ENCODE measurements at regions not wholly inside any gene's neighbourhood (a gene's known extent, or its start where the extent isn't known, plus 50 kb on each side); places are given as distances from the start of the nearest gene placed in this dataset.

DNA sequence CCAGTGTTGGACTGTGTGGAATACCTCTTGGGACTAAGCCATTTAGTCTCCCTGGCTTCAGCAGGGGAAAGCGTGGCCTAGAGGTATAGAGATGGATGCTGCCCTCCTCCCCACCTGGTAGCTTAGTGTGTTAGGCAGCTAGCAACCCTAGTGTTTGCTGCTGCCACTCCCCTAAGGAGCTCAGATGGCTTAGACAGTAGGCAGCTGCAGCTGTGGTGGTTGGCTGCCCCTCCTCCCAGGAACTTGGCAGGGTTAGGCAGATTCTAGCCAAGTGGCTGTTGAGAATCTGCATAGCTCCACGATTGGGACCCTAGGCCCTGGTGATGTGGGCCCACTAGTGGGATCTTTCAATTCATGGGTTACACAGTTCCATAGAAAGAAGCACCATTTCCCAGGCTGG lies 550.4 kb upstream of the CHAC2 start:
- no peak for DNase-seq
- H3K4me3 ChIP-seq, result no peak overlapping the region
- ATAC-seq, result no peak
- peaks cover 0 to 23% of the 10 kb centered on the region in 2 donors for H3K9me3 ChIP-seq
- H3K36me3 ChIP-seq, result no peaks in the 10 kb centered on the region
- H3K4me1 ChIP-seq, result no peaks in the 10 kb centered on the region
- intact Hi-C loops (cut with DNase I), result no loop called here
- TF ChIP-seq, protein P1, sequence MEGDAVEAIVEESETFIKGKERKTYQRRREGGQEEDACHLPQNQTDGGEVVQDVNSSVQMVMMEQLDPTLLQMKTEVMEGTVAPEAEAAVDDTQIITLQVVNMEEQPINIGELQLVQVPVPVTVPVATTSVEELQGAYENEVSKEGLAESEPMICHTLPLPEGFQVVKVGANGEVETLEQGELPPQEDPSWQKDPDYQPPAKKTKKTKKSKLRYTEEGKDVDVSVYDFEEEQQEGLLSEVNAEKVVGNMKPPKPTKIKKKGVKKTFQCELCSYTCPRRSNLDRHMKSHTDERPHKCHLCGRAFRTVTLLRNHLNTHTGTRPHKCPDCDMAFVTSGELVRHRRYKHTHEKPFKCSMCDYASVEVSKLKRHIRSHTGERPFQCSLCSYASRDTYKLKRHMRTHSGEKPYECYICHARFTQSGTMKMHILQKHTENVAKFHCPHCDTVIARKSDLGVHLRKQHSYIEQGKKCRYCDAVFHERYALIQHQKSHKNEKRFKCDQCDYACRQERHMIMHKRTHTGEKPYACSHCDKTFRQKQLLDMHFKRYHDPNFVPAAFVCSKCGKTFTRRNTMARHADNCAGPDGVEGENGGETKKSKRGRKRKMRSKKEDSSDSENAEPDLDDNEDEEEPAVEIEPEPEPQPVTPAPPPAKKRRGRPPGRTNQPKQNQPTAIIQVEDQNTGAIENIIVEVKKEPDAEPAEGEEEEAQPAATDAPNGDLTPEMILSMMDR (IDR thresholded peaks at IDR 0.05), result no peak
- H3K27ac ChIP-seq, result no peak overlapping the region
- H3K27me3 ChIP-seq, result no peaks in the 10 kb centered on the region

DNA sequence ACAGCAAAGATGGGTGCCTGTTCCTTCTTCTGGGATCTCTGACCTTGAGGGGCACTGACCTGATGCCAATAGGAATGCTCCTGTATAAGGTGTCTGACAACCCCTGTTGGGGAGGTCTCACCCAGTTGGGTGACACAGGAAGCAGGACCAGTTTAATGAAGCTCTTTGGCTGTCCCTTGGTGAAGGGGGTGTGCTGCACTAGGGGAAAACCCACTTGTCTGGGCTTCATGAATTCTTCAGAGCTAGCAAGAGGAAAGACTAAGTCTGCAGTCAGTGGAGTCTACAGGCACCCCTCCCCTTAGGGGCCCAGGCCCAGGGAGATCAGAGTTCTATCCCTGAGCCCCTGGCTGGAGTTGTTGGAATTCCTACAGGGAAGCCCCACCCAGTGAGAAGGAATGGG lies 550.8 kb upstream of the CHAC2 start:
- Histone ChIP-seq H3K4me1 (no peaks in the 10 kb centered on the region), H3K27me3 (no peaks in the 10 kb centered on the region), H3K36me3 (no peaks in the 10 kb centered on the region), H3K4me3 (no peak overlapping the region), H3K9me3 (peaks cover 0 to 23% of the 10 kb centered on the region in 2 donors), H3K27ac (no peak overlapping the region)
- DNase-seq, result no peak
- TF ChIP-seq, protein P1 (IDR thresholded peaks at IDR 0.05), result no peak
- intact Hi-C loops (cut with DNase I), result no loop called here
- no peak for ATAC-seq

DNA sequence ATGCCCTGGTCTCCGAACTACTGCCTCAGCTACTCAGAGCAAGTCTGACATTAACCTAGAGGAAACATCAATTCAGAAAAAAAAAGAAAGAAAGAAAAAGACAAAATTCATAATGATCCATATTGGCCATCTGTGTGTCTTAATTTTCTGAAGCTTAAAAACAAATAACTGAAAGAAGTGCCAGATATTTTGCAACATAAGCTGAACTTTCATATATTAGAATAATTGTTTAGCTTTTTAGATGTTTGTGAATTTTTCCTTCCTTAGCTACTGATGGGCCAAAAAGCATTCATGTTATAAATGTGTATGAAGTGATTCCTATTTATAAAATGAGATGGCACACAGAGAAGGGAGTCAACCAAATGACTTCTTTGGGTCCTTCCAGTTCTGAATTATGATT lies 555.0 kb upstream of the CHAC2 start:
- ATAC-seq, result no peak
- TF ChIP-seq, protein P1 (IDR thresholded peaks at IDR 0.05), result no peak
- intact Hi-C loops (cut with DNase I), result no loop called here
- Histone ChIP-seq H3K4me3 (no peak overlapping the region), H3K4me1 (no peaks in the 10 kb centered on the region), H3K9me3 (peaks cover 0 to 22% of the 10 kb centered on the region in 2 donors), H3K36me3 (no peaks in the 10 kb centered on the region), H3K27ac (no peak overlapping the region), H3K27me3 (no peaks in the 10 kb centered on the region)
- DNase-seq, result peak in 2 of 4 donors; percentile 45 to 46

DNA sequence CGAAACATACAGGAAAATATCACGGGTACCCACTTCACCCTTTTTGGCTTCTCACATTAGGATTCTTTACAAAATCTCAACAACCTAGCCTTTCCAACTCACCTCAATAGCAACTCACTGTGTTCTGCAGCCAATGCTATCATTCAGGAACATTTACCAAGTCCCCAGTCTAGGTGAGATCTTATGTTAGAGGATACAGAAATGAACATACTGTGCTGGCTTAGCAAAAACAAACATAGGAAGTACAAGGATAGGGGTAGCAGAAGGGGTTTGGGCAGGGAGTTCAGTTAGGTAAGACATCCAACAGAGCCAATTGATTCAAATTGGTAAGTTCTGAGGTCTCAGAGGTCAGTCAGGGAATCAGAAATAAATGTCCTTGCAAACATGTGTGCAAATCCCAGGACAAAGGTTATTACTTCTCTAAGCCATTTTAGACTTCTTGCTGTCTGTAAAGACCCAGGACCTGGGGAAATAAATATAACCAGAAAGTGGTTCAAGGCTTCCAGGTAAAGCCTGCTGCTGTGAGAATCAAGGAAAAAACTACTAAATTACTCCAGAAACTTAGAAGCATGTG lies 556.3 kb upstream of the CHAC2 start:
- Histone ChIP-seq H3K9me3 (peaks cover 0 to 15% of the 10 kb centered on the region in 2 donors), H3K4me1 (no peaks in the 10 kb centered on the region), H3K4me3 (no peak overlapping the region), H3K27me3 (no peaks in the 10 kb centered on the region), H3K27ac (no peak overlapping the region), H3K36me3 (no peaks in the 10 kb centered on the region)
- TF ChIP-seq, protein P1 (IDR thresholded peaks at IDR 0.05), result no peak
- ATAC-seq (no peak), DNase-seq (no peak)
- intact Hi-C loops (cut with DNase I), result no loop called here

DNA sequence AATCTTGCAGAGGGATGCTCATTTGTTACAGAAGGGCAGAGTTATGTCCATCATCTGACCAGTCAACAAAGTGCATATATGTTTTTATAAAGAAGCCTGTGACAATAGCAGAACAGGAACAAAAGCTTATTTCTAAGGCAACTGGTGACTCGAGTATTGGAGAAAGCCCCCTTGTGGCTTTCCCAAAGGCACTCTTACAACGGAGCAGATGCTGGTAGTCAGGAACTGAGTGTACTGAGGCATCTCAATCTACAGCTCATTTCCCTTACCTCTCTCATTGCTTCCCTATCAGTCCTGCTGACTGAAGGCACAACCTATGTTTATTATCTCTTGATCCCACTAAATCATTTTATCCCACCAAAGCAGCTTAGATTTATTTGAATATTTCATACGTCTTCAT lies 557.1 kb upstream of the CHAC2 start:
- Histone ChIP-seq H3K27me3 (no peaks in the 10 kb centered on the region), H3K4me3 (no peak overlapping the region), H3K9me3 (peaks cover 0 to 15% of the 10 kb centered on the region in 2 donors), H3K36me3 (no peaks in the 10 kb centered on the region), H3K4me1 (no peaks in the 10 kb centered on the region), H3K27ac (no peak overlapping the region)
- DNase-seq, result no peak
- no peak for ATAC-seq
- intact Hi-C loops (cut with DNase I), result no loop called here
- TF ChIP-seq, protein P1 (IDR thresholded peaks at IDR 0.05), result no peak
